Stimulated activated CD4-positive, alpha-beta T cell treated with anti-CD3 and anti-CD28 coated beads, Interleukin-1b, Interleukin-23, amount 100 ng/mL, for 1 hour (primary cell): ENCODE measurements at regions not wholly inside any gene's neighbourhood (a gene's known extent, or its start where the extent isn't known, plus 50 kb on each side); places are given as distances from the start of the nearest gene placed in this dataset.

Source experiments
- DNase-seq, 2 donors: peaks; one replicate each; pipeline ENCODE4 v3.0.0-alpha.2; 2020; ENCODE audit warnings: low read depth in 2 of 2

GRCh38 chr1:239677362-239677761, 291.0 kb downstream of the CHRM3 start:
- DNase-seq = no peak

- DNase-seq = no peak
These were observed 291.8 kb downstream of the CHRM3 start for GRCh38 chr1:239678181-239678580.

DNA sequence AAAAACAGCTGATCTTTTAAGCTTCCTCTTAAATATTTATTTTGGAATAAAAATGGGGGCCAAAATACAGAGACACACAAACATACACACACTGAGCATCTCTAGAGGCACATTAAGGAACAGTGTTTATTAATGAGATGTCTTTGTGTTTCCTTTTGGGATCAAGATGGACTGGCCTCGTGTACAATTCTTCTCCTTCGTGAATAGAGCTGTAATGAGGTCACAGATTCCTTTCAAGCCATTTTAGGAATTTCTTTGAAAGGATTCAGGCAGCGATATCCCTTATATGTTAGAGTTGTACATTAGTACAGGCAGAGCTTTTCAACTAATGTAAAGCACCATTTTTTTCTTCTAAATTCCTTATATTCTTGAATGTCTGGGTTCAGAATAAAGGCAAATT, 295.7 kb downstream of the CHRM3 start:
- DNase-seq = no peak

DNA sequence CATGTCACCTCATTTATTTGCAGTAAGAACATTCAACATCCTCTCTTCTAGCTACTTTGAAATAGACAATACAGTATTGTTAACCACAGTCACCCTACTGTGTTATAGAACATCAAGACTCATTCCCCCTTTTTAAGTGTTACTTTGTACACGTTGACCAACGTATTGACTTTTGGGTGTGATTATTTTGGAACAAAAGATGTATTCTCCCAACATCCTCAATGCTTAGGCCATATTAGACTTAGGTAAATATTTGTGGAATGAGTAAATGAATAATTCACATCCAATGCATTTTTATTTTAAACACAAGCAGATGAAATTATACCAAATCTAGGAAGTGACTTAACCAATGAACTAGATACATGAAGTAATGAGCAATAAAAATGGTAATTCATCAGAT, 296.6 kb downstream of the CHRM3 start:
- DNase-seq = no peak

- no peak for DNase-seq
These were observed 300.0 kb downstream of the CHRM3 start for GRCh38 chr1:239686386-239686785.

- no peak for DNase-seq
These were observed 309.9 kb downstream of the CHRM3 start for GRCh38 chr1:239696317-239696716.

DNA sequence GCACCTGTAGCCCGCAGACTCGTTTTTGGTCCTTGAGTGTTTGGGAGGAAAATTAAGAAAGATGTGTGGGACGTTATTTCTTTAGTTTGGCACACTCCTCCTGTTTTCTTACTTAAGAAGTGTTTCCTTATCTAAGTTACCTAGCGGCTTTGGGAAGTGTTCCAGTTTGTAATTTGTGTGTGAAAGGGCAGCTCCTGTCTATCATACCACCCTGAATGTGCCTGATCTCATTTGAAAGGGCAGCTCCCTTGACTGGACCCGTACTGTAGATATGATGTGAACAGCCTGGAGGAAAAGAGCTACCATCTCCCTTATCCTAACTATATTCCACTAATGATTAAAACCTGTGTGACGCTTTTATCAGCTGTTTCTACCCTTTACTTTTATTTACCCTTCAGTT, 314.3 kb downstream of the CHRM3 start:
- no peak for DNase-seq

GRCh38 chr1:239703075-239703474, 316.7 kb downstream of the CHRM3 start:
- no peak for DNase-seq

- no peak for DNase-seq
These were observed 320.0 kb downstream of the CHRM3 start for GRCh38 chr1:239706245-239706892.

- no peak for DNase-seq
These were observed 321.2 kb downstream of the CHRM3 start for GRCh38 chr1:239707615-239708014.

- no peak for DNase-seq
These were observed 322.3 kb downstream of the CHRM3 start for GRCh38 chr1:239708622-239709021.

GRCh38 chr1:239711768-239712167, 325.4 kb downstream of the CHRM3 start:
- no peak for DNase-seq

DNA sequence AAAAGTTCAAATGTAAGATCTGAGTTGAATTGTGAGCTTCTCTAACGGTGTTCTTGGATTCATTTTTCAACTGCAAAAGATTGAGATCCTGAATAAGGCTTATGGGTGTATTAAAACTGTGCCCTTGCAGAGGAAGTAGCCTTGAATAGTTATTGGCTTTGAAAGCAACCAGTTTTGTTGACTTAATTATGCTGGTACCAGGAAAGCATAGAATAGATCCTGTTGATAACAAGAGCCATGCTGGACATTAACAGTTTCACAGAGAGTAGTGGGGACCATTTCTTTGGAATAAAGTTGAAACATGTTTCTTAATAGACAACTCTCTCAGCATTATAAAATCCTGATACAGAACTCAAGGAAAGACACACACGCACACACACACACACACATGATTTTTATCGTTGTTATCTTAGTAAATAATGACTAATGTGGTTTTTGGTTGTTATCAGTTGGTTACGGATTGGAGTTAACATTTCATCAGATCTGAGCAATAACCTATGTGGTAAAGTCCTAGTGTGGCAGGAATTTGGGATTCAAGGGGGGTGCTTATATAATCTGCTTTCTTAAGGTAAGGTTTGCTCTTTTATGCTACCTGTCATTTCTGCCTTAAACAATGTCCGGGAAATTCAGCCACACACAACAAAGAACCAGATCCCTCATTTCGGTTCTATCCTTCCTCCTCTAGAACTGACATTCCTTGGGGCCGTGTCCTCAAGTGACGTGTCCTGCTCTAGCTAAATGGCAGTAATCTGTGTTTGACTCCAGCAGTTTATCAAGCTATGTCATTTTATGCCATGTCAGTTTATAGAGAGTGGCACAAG, 330.9 kb downstream of the CHRM3 start:
- no peak for DNase-seq

GRCh38 chr1:239717918-239718184, 331.5 kb downstream of the CHRM3 start:
- no peak for DNase-seq

- DNase-seq = no peak
These were observed 332.2 kb downstream of the CHRM3 start for GRCh38 chr1:239718571-239718970.

- no peak for DNase-seq
These were observed 332.7 kb downstream of the CHRM3 start for GRCh38 chr1:239718997-239719628.

DNA sequence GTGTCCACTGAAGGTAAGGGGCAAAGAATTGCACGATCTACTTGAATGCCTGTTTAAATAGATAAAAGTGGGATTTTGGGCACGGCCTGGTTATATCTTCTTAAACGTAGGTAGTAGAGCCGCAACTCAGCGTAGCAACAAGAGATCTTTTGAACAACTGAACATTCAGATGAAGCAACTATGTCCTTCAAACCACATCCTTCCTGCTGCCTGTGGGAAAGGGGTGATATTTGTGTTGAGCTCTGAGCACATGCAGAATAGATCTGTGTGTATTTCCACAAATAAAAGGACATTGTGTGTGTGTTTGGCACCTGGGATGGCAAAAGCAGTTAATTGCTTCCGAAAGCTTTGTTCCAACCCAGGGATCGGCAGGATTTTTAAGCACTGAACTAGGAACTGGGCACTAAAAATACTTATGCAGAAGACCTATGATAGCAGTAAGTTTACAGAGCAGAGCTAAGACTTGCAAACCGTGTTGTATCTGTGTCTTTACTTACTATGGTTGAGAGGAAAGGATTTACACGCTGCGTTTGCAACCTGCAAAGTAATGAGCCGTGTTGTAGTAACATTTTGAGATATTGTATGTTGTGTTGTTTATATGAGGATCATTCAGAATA, 333.4 kb downstream of the CHRM3 start:
- peak in 1 of 2 donors; percentile 11 for DNase-seq

DNA sequence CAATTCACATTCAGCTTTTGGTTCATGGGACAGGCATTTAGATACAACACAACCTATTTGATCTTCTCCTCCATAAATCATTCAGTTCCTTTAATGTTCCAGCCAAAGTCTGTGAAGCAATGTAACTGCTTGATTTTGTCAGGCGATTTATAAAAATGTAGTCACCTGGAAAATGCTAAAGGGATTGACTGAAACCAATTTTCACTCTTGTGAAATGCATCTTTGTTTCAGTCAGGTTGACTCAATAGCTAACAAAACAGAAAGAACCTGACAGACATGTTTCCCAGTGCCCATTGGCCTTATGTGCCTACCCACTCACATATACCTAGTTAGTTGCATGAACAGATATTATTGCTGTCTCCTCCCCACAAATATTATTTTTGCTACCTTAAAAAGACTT, 335.7 kb downstream of the CHRM3 start:
- DNase-seq = no peak

DNA sequence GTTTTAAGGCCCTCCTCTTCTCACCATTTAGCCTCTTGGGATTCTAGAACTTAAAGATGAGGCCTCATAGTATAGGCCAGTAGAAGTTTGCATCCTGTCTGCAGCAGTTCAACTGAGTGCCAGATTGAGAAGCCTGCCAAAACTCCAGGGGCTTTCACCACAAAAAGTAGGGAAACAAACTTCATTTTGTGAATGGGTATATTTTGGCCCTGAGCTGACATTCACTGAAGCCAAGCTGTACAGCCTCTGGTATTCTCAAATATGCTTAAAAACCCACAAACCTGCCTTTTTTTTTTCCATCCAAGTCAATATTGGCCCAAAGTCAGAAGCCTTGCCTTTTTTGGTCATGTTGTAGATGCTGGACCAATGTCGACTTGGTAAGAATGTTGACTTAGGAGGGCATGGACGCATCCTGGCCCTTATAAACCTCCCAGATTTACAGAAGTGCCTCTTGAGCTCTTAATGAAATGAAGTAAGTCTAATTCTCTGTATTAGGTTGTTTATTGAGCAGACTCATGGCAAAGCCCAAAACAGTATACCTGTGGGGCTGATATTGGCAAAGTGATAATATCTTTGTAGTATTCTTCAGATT, 337.5 kb downstream of the CHRM3 start:
- no peak for DNase-seq

DNA sequence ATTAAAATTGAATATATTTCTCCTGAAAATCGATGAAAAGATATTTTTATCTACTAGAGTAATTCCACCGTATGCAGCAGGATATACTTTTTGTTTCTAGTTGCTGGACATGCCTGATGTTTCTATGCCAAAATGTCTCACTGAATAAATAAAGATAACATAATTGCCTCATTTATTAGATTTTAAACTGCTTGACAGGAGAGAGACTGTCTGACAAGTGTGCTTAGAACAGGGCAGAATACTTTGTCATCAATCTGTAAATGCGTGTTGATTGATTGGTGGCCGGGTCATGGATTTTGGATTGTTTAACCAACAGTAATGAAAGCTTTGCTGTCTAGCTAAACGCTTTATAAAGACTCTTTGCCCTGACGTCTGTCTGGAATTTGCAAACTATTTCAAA, 339.0 kb downstream of the CHRM3 start:
- DNase-seq = no peak

DNA sequence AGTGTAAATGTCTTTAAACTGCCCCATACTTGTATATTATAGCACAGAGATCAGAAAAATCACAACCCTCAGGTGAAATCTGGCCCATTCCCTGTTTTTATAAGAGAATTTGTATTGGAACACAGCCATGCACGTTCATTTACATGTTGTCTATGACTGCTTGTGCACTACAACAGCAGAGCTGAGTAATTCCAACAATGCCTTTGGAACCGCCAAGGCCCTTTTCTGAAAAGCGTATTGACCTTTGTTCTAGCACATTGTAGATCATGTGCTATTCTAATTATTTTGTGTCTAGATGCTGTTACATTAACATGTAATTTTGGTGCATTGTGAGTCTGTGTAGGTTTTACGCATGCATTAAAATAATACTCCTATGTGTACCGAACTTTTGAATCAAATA, 339.6 kb downstream of the CHRM3 start:
- no peak for DNase-seq

DNA sequence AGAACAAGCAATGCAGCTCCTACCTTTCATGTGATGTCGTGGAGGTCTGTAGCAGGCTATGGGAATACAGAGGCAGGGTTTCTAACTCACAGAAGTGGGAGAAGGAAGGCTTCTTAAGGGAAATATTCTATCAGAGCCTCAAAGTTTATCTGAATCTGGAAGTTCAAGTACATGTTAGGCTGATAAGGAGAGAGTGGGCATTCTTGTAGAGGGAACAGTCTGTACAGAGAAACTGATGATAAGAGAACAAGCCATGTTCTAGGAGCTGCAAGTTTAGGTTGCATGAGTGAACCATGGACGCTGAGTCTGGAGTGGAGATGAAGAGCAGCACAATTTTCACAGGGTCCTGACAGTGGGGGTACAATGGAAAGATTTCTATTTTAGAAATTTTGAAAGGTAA, 344.0 kb downstream of the CHRM3 start:
- no peak for DNase-seq
